ENCODE measurements at regions not wholly inside any gene's neighbourhood (a gene's known extent, or its start where the extent isn't known, plus 50 kb on each side); places are given as distances from the start of the nearest gene placed in this dataset.

DNA sequence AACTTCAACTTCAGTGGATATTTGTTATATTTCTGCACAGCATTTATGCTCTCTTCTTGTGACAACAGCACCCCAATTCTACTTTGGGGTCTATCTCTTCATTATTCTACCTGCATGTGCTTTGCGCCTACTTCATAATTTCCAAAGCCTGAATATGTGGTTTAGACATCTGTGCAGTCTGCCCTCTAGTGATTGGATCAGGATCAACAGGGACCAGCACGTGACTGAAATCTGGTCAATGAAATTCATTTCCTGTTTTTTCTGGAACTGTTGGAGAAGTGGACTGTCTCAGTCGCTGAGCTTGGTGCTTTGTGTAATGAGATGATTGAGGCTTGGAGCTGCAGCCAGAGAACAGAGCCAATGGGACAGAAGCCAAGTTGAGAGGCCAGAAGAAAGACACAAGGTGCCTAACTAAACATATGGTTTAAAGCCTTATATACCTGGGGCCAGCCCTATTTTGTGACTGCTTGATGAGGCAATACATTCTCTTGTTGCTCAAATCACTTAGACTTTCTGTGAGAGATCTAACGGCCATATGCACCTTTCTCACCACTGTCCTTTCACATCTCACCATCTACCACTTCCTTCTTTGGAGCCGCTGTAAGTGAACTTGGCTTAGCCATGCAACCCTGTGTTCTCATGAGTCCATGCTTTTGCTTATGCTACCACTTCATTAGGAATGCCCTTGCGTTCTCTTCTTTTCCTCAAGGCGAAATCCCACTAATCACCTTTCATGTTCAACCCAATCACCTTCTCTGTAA, 68.8 kb upstream of the PPP2R2B start:
- H3K4me1 Mint-ChIP-seq (ENCODE audit: unreplicated experiment), result no peaks in the 10 kb centered on the region
- DNase-seq (ENCODE audit: extremely low spot score, unreplicated experiment), result no peak
- peaks cover 2% of the 10 kb centered on the region for H3K27me3 Mint-ChIP-seq (ENCODE audit: unreplicated experiment)
- no peak overlapping the region for H3K27ac Mint-ChIP-seq (ENCODE audit: unreplicated experiment)
- no peaks in the 10 kb centered on the region for H3K9me3 Mint-ChIP-seq (ENCODE audit: unreplicated experiment)
- H3K36me3 Mint-ChIP-seq (ENCODE audit: unreplicated experiment), result no peaks in the 10 kb centered on the region
- H3K4me3 Mint-ChIP-seq (ENCODE audit: unreplicated experiment), result no peak overlapping the region
- TF ChIP-seq CTCF (IDR thresholded peaks at IDR 0.05), result peak; percentile 28

- peaks cover 2% of the 10 kb centered on the region for H3K27me3 Mint-ChIP-seq (ENCODE audit: unreplicated experiment)
- no peaks in the 10 kb centered on the region for H3K36me3 Mint-ChIP-seq (ENCODE audit: unreplicated experiment)
- TF ChIP-seq CTCF (IDR thresholded peaks at IDR 0.05), result no peak
- DNase-seq (ENCODE audit: extremely low spot score, unreplicated experiment), result no peak
- no peak overlapping the region for H3K27ac Mint-ChIP-seq (ENCODE audit: unreplicated experiment)
- H3K4me1 Mint-ChIP-seq (ENCODE audit: unreplicated experiment), result no peaks in the 10 kb centered on the region
- H3K9me3 Mint-ChIP-seq (ENCODE audit: unreplicated experiment), result no peaks in the 10 kb centered on the region
- no peak overlapping the region for H3K4me3 Mint-ChIP-seq (ENCODE audit: unreplicated experiment)
These were observed 70.1 kb upstream of the PPP2R2B start for GRCh38 chr5:146948666-146949065.

GRCh38 chr5:146952168-146952567, 73.6 kb upstream of the PPP2R2B start:
- Mint-ChIP-seq H3K4me1 (ENCODE audit: unreplicated experiment) (no peaks in the 10 kb centered on the region), H3K27me3 (ENCODE audit: unreplicated experiment) (peaks cover 2% of the 10 kb centered on the region), H3K4me3 (ENCODE audit: unreplicated experiment) (no peak overlapping the region), H3K36me3 (ENCODE audit: unreplicated experiment) (no peaks in the 10 kb centered on the region), H3K9me3 (ENCODE audit: unreplicated experiment) (no peaks in the 10 kb centered on the region), H3K27ac (ENCODE audit: unreplicated experiment) (no peak overlapping the region)
- no peak for DNase-seq (ENCODE audit: extremely low spot score, unreplicated experiment)
- TF ChIP-seq CTCF (IDR thresholded peaks at IDR 0.05), result no peak

- H3K27ac Mint-ChIP-seq (ENCODE audit: unreplicated experiment), result no peak overlapping the region
- no peak for DNase-seq (ENCODE audit: extremely low spot score, unreplicated experiment)
These were observed 77.7 kb upstream of the PPP2R2B start for GRCh38 chr5:146956217-146956616.

DNA sequence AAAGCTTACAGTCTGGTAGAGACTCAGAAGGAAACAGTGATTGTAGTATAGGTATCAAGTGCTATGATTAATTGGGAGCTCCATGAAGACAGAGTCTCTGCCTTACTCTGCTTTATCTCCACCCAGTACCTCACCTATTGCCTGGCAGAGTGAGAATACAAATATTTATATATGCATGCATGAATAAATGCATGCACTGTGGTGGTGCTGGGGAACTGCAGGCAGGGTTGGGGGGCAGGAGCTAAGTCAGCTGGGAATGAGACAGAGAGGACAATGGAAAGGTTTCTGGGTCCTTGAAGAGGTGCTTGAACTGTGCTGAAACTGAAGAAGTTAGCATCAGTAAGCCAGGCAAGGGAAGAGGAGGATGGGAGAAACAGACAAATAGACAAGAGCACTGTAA, 80.8 kb upstream of the PPP2R2B start:
- Mint-ChIP-seq H3K9me3 (ENCODE audit: unreplicated experiment) (no peaks in the 10 kb centered on the region), H3K4me3 (ENCODE audit: unreplicated experiment) (no peak overlapping the region), H3K4me1 (ENCODE audit: unreplicated experiment) (no peaks in the 10 kb centered on the region), H3K27ac (ENCODE audit: unreplicated experiment) (no peak overlapping the region), H3K36me3 (ENCODE audit: unreplicated experiment) (no peaks in the 10 kb centered on the region), H3K27me3 (ENCODE audit: unreplicated experiment) (peaks cover 9% of the 10 kb centered on the region)
- no peak for TF ChIP-seq CTCF (IDR thresholded peaks at IDR 0.05)
- DNase-seq (ENCODE audit: extremely low spot score, unreplicated experiment), result no peak

More at GRCh38 chr5:146956217-146956616, 77.7 kb upstream of the PPP2R2B start:
- H3K4me3 Mint-ChIP-seq (ENCODE audit: unreplicated experiment), result no peak overlapping the region
- H3K4me1 Mint-ChIP-seq (ENCODE audit: unreplicated experiment), result no peaks in the 10 kb centered on the region
- peaks cover 9% of the 10 kb centered on the region for H3K27me3 Mint-ChIP-seq (ENCODE audit: unreplicated experiment)
- no peak for TF ChIP-seq CTCF (IDR thresholded peaks at IDR 0.05)
- no peaks in the 10 kb centered on the region for H3K9me3 Mint-ChIP-seq (ENCODE audit: unreplicated experiment)
- no peaks in the 10 kb centered on the region for H3K36me3 Mint-ChIP-seq (ENCODE audit: unreplicated experiment)

All from osteocyte (in vitro differentiated cells).